Ishikawa (cell line): ENCODE measurements at regions not wholly inside any gene's neighbourhood (a gene's known extent, or its start where the extent isn't known, plus 50 kb on each side); places are given as distances from the start of the nearest gene placed in this dataset.

Experiments used
- CEBPB ChIP-seq: IDR thresholded peaks from 2 replicates; pipeline ENCODE4 v1.6.1; 2012
- CREB1 ChIP-seq: IDR thresholded peaks from 2 replicates; pipeline ENCODE4 v1.6.1; 2012; ENCODE audit warnings: low read depth
- EGR1 ChIP-seq: IDR thresholded peaks from 2 replicates; pipeline ENCODE4 v1.6.1; 2012
- EP300 ChIP-seq: IDR thresholded peaks from 2 replicates; pipeline ENCODE4 v1.6.1; 2012; ENCODE audit warnings: borderline replicate concordance
- FOXM1 ChIP-seq: IDR thresholded peaks from 2 replicates; pipeline ENCODE4 v1.6.1; 2012; ENCODE audit warnings: low read depth, borderline replicate concordance
- NFIC ChIP-seq: IDR thresholded peaks from 2 replicates; pipeline ENCODE4 v1.6.1; 2012
- RAD21 ChIP-seq: IDR thresholded peaks from 2 replicates; pipeline ENCODE4 v1.6.1; 2012; ENCODE audit warnings: low read depth
- TAF1 ChIP-seq: IDR thresholded peaks from 2 replicates; pipeline ENCODE4 v1.6.1; 2012; ENCODE audit warnings: low read depth, mild to moderate bottlenecking
- TCF12 ChIP-seq: IDR thresholded peaks from 2 replicates; pipeline ENCODE4 v1.6.1; 2012; ENCODE audit warnings: low read depth
- TEAD4 ChIP-seq: IDR thresholded peaks from 2 replicates; pipeline ENCODE4 v1.6.1; 2012
- YY1 ChIP-seq: IDR thresholded peaks from 2 replicates; pipeline ENCODE4 v1.6.1; 2012; ENCODE audit warnings: low read depth
- ZBTB7A ChIP-seq: IDR thresholded peaks from 2 replicates; pipeline ENCODE4 v1.6.1; 2012; ENCODE audit warnings: low read depth
- TF ChIP-seq, protein P1 (sequence below): IDR thresholded peaks from 2 replicates; pipeline ENCODE4 v1.6.1; 2012
- TF ChIP-seq, protein P2 (sequence below): IDR thresholded peaks from 2 replicates; pipeline ENCODE4 v1.6.1; 2012
- TF ChIP-seq, protein P3 (sequence below): IDR thresholded peaks from 2 replicates; pipeline ENCODE4 v1.6.1; 2012; ENCODE audit warnings: low read depth, mild to moderate bottlenecking

DNA sequence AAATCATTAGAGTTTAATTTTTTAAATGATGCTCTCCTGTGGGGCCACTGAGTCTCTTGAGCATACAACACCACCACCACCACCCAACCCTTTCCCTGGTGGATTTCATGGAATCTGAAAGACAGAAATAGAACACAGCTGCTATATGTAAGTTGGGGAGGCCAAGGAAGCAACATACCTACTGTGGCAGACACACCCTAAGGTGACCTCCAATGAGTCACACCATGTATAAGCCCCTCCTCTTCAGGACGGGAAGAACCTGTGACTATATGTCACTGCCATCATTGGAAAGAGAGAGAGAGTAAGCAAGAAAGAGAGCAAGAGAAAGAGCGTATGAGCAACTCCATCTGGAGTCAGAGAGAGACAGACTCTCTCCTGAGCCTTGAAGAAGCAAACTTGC, 172.4 kb upstream of the NFE2L3 start:
- TF ChIP-seq CREB1, result no peak
- no peak for TF ChIP-seq YY1
- no peak for TF ChIP-seq EP300
- TF ChIP-seq CEBPB, result no peak
- no peak for TF ChIP-seq EGR1
- TF ChIP-seq TCF12, result no peak
- TF ChIP-seq, protein P1, sequence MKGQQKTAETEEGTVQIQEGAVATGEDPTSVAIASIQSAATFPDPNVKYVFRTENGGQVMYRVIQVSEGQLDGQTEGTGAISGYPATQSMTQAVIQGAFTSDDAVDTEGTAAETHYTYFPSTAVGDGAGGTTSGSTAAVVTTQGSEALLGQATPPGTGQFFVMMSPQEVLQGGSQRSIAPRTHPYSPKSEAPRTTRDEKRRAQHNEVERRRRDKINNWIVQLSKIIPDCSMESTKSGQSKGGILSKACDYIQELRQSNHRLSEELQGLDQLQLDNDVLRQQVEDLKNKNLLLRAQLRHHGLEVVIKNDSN, result no peak
- TF ChIP-seq TAF1, result no peak
- no peak for TF ChIP-seq TEAD4
- no peak for TF ChIP-seq RAD21
- TF ChIP-seq NFIC, result no peak
- TF ChIP-seq ZBTB7A, result no peak
- TF ChIP-seq, protein P2, sequence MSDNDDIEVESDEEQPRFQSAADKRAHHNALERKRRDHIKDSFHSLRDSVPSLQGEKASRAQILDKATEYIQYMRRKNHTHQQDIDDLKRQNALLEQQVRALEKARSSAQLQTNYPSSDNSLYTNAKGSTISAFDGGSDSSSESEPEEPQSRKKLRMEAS, result no peak
- TF ChIP-seq FOXM1, result no peak
- TF ChIP-seq, protein P3, sequence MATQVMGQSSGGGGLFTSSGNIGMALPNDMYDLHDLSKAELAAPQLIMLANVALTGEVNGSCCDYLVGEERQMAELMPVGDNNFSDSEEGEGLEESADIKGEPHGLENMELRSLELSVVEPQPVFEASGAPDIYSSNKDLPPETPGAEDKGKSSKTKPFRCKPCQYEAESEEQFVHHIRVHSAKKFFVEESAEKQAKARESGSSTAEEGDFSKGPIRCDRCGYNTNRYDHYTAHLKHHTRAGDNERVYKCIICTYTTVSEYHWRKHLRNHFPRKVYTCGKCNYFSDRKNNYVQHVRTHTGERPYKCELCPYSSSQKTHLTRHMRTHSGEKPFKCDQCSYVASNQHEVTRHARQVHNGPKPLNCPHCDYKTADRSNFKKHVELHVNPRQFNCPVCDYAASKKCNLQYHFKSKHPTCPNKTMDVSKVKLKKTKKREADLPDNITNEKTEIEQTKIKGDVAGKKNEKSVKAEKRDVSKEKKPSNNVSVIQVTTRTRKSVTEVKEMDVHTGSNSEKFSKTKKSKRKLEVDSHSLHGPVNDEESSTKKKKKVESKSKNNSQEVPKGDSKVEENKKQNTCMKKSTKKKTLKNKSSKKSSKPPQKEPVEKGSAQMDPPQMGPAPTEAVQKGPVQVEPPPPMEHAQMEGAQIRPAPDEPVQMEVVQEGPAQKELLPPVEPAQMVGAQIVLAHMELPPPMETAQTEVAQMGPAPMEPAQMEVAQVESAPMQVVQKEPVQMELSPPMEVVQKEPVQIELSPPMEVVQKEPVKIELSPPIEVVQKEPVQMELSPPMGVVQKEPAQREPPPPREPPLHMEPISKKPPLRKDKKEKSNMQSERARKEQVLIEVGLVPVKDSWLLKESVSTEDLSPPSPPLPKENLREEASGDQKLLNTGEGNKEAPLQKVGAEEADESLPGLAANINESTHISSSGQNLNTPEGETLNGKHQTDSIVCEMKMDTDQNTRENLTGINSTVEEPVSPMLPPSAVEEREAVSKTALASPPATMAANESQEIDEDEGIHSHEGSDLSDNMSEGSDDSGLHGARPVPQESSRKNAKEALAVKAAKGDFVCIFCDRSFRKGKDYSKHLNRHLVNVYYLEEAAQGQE, result no peak

DNA sequence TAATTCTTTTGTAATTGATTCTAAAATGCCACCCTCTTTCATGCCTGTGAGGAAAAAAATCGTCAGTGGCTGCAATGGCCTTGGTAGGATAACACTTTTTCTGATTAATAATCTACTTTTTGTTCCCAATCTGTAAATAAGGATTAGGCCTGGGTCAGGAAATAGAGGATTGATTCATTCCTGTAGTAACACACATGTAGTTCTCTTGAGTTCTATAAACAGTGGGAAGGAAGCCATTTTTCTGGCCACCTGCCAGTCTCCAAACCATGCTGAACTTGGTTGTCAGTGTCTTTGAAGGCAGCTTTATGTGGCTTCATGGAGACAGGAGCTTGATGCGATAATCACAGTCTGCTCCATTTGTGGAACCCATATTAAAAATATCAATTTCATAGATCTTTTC, 169.3 kb upstream of the NFE2L3 start:
- TF ChIP-seq, protein P1, result no peak
- no peak for TF ChIP-seq CEBPB

DNA sequence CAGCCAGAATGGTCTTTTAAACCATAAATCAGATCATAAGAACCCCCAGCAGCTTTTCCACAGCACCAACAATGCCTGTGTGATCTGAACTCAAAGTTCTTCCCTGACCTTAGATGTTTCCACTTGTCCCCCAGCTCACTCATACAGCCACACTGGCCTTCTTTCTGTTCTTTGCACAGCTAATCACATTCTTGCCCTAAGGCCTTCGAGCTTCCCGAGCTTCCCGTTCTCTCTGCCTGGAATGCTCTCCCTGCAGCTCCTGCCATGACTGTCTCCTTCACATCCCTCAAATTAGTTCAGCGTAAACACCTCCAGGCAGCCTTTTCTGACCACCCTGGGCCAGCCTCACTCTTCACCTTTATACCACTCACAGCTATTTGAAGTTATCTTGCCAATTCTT, 166.8 kb upstream of the NFE2L3 start:
- TF ChIP-seq TEAD4 (no peak), TCF12 (no peak), CREB1 (no peak), EGR1 (no peak), RAD21 (no peak), TAF1 (no peak), ZBTB7A (no peak), FOXM1 (no peak), CEBPB (no peak), EP300 (no peak), NFIC (no peak), YY1 (no peak)
- TF ChIP-seq, protein P3, result no peak
- TF ChIP-seq, protein P2, result no peak
- TF ChIP-seq, protein P1, result no peak

DNA sequence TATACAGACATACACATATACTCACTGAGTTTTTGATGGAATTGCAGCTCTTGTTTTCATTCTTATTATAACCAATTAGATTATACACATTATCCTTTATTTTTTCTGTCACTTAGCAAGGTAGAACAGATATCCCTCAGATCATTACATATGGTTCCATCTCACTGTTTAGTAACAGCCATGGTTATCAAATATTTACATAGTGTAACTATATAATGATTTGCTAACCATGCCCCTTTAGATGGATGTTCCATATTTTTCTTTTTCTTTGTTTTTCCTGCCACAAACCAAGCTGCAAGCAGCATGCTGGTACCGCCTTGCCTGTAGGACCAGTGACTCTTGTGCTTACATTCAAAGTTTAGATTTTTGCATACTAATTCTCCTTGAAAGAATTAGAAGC, 163.4 kb upstream of the NFE2L3 start:
- TF ChIP-seq EGR1, result no peak

DNA sequence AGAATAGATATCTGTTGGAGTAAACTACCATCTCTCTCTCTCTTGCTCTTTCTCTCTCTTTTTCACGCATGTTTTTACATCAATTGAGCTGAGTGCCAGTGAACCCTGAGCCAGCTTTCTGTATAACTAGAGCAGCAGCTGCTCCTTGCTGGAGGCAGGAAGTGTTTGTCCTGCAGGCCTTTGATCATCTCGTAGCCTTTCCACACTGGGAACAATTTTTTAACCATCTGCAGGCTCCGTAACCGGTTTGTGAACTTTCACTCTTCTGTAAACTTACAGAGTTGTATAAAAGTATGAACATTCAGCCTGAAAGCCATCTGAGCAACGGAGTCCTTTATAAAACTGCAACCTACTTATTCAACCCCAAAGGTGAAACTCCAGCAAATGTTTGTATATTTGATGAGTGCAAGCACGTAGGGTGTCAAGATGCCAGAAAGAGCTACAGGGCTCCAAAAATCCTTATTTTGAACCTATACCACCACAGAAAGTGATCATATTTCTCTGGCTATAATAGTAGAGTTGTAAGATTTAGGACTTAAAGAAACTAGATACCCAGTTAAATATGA, 162.8 kb upstream of the NFE2L3 start:
- TF ChIP-seq EP300 (no peak), RAD21 (no peak), YY1 (no peak)

DNA sequence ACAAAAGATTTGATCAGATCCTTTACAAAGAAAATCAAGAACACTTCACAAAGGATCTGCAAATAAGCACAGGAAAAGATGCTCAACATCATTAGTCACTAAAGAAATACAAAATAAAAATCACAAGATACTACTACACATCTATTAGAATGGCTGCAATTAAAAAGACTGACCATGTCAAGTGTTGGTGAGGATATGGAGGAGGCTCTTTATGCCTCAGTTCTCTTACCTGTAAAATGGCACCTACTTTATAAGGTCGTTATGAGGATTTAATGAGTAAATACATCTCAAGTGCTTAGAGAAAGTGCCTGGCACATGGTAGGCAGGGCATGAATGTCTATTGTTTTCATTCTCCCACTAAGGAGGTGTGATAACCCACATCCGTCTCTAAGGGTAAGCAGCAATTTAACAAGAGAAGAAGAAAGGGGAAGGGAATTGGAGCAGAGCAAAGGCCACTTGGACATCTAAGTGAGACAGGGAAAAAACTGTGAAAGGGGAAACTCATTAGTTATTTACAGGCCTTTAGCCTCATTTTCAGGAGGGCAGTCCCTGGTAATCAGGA, 157.5 kb upstream of the NFE2L3 start:
- TF ChIP-seq, protein P3, result no peak
- no peak for TF ChIP-seq FOXM1
- no peak for TF ChIP-seq CEBPB
- TF ChIP-seq YY1, result no peak
- TF ChIP-seq EP300, result no peak
- no peak for TF ChIP-seq TAF1
- no peak for TF ChIP-seq EGR1
